WTC11 (cell line): ENCODE measurements at regions not wholly inside any gene's neighbourhood (a gene's known extent, or its start where the extent isn't known, plus 50 kb on each side); places are given as distances from the start of the nearest gene placed in this dataset.

Experiments
- ATAC-seq: fragments of 200-7000 bp; cut with Tn5 transposase; 2 replicates; pipeline ENCODE4 v1.10.0; 2021; ENCODE audit warnings: mild to moderate bottlenecking, moderate library complexity
- CTCF ChIA-PET: fragments of 300-600 bp; sonication (Branson Sonifier 250); formaldehyde crosslinking; loops from one replicate; lab custom pipeline; 2021; ENCODE audit warnings: antibody characterized with exemption; lab: Charles Lee
- POLR2A ChIA-PET: fragments of 350-600 bp; sonication (Branson Sonifier 250); formaldehyde crosslinking; loops from one replicate; lab custom pipeline; 2021; ENCODE audit warnings: antibody characterized with exemption; lab: Charles Lee
- DNase-seq: peaks from one replicate; pipeline ENCODE4 v3.0.0; 2021; ENCODE audit warnings: low spot score
- H3K27ac Mint-ChIP-seq: 2 replicates; pipeline ENCODE4 v1.8.0; 2021; ENCODE audit warnings: mixed read lengths
- H3K27me3 Mint-ChIP-seq: 2 replicates; pipeline ENCODE4 v1.8.0; 2021; ENCODE audit warnings: low read depth, mild to moderate bottlenecking, moderate library complexity, mixed read lengths
- H3K36me3 Mint-ChIP-seq: 2 replicates; pipeline ENCODE4 v1.8.0; 2021; ENCODE audit warnings: mixed read lengths
- H3K4me1 Mint-ChIP-seq: 2 replicates; pipeline ENCODE4 v1.8.0; 2022; ENCODE audit warnings: mixed read lengths
- H3K4me3 Mint-ChIP-seq: 2 replicates; pipeline ENCODE4 v1.8.0; 2021; ENCODE audit warnings: mild to moderate bottlenecking, moderate library complexity, mixed read lengths
- H3K9me3 Mint-ChIP-seq: 2 replicates; pipeline ENCODE4 v1.8.0; 2021; ENCODE audit warnings: mixed read lengths
- ATF1 ChIP-seq: sonication (generic); formaldehyde crosslinking; IDR thresholded peaks from 2 replicates; pipeline ENCODE4 v1.8.1; 2023; ENCODE audit warnings: mild to moderate bottlenecking, moderate library complexity, missing genetic modification reagents
- ERG ChIP-seq: fragments of 250-450 bp; sonication (Bioruptor Pico); IDR thresholded peaks from 2 replicates; pipeline ENCODE4 v1.8.0; 2021; ENCODE audit warnings: mild to moderate bottlenecking
- ETV6 ChIP-seq: sonication (generic); formaldehyde crosslinking; IDR thresholded peaks from 2 replicates; pipeline ENCODE4 v1.8.1; 2022; ENCODE audit warnings: mild to moderate bottlenecking, missing genetic modification reagents
- GRHL2 ChIP-seq: fragments of 250-450 bp; sonication (Bioruptor Pico); IDR thresholded peaks from 2 replicates; pipeline ENCODE4 v1.8.0; 2022; ENCODE audit warnings: mild to moderate bottlenecking, moderate library complexity; ENCODE audit not compliant: insufficient replicate concordance, severe bottlenecking
- HMGXB4 ChIP-seq: sonication (generic); formaldehyde crosslinking; IDR thresholded peaks from 2 replicates; pipeline ENCODE4 v1.8.1; 2023; ENCODE audit warnings: mild to moderate bottlenecking, moderate library complexity, missing genetic modification reagents
- KAT7 ChIP-seq: sonication (generic); formaldehyde crosslinking; IDR thresholded peaks from 2 replicates; pipeline ENCODE4 v1.8.1; 2023; ENCODE audit warnings: missing genetic modification reagents, mild to moderate bottlenecking, borderline replicate concordance
- NFATC4 ChIP-seq: fragments of 250-450 bp; sonication (Bioruptor Pico); IDR thresholded peaks from 2 replicates; pipeline ENCODE4 v1.9.0; 2021; ENCODE audit warnings: mild to moderate bottlenecking
- NFYB ChIP-seq: sonication (generic); formaldehyde crosslinking; conservative IDR thresholded peaks from 2 replicates; pipeline ENCODE4 v1.8.0; 2022; ENCODE audit warnings: low read depth, missing genetic modification reagents
- NR2C2 ChIP-seq: sonication (generic); formaldehyde crosslinking; IDR thresholded peaks from 2 replicates; pipeline ENCODE4 v1.8.0; 2022; ENCODE audit warnings: mild to moderate bottlenecking, missing genetic modification reagents
- OVOL2 ChIP-seq: fragments of 250-450 bp; sonication (Bioruptor Pico); IDR thresholded peaks from 2 replicates; pipeline ENCODE4 v1.9.0; 2021; ENCODE audit warnings: mild to moderate bottlenecking, borderline replicate concordance
- RELA ChIP-seq: sonication (generic); formaldehyde crosslinking; IDR thresholded peaks from 2 replicates; pipeline ENCODE4 v1.8.1; 2022; ENCODE audit warnings: missing genetic modification reagents, mild to moderate bottlenecking, borderline replicate concordance
- RORB ChIP-seq: fragments of 250-450 bp; sonication (Bioruptor Pico); IDR thresholded peaks from 2 replicates; pipeline ENCODE4 v1.9.0; 2021; ENCODE audit warnings: mild to moderate bottlenecking
- SOX15 ChIP-seq: fragments of 250-450 bp; sonication (Bioruptor Pico); IDR thresholded peaks from 2 replicates; pipeline ENCODE4 v1.9.0; 2021; ENCODE audit warnings: mild to moderate bottlenecking
- USF1 ChIP-seq: sonication (generic); formaldehyde crosslinking; IDR thresholded peaks from 2 replicates; pipeline ENCODE4 v1.8.0; 2022; ENCODE audit warnings: mild to moderate bottlenecking, missing genetic modification reagents
- ZNF121 ChIP-seq: sonication (generic); formaldehyde crosslinking; IDR thresholded peaks from 2 replicates; pipeline ENCODE4 v1.8.0; 2023; ENCODE audit warnings: missing genetic modification reagents
- ZNF532 ChIP-seq: fragments of 250-450 bp; sonication (Bioruptor Pico); IDR thresholded peaks from 2 replicates; pipeline ENCODE4 v1.9.0; 2021; ENCODE audit warnings: mild to moderate bottlenecking, borderline replicate concordance
- ZNF671 ChIP-seq: fragments of 250-450 bp; sonication (Bioruptor Pico); IDR thresholded peaks from 2 replicates; pipeline ENCODE4 v1.8.0; 2021; ENCODE audit warnings: mild to moderate bottlenecking
- ZSCAN18 ChIP-seq: fragments of 250-450 bp; sonication (Bioruptor Pico); IDR thresholded peaks from 2 replicates; pipeline ENCODE4 v2.1.2; 2022; ENCODE audit warnings: mild to moderate bottlenecking, moderate library complexity

GRCh38 chr13:34513526-34513925 is 428.5 kb upstream of the NBEA start:
- peaks cover 12% of the 10 kb centered on the region for H3K9me3 Mint-ChIP-seq
- H3K4me3 Mint-ChIP-seq: no peak overlapping the region

GRCh38 chr13:34515201-34515600 is 426.9 kb upstream of the NBEA start:
- TF ChIP-seq ATF1 (CRISPR knock-in tag) (no peak), NFYB (CRISPR knock-in tag) (no peak)
- ChIA-PET POLR2A (no interaction called here), CTCF (no interaction called here)
- no peaks in the 10 kb centered on the region; the same call in 1 of the 2 replicates for H3K27me3 Mint-ChIP-seq
- no peaks in the 10 kb centered on the region for H3K4me1 Mint-ChIP-seq
- ATAC-seq (no peak), DNase-seq (no peak)
- no peak overlapping the region for H3K4me3 Mint-ChIP-seq
- H3K27ac Mint-ChIP-seq: no peak overlapping the region
- H3K36me3 Mint-ChIP-seq: peaks cover 2% of the 10 kb centered on the region; the same call in 1 of the 2 replicates
- H3K9me3 Mint-ChIP-seq: peaks cover 10% of the 10 kb centered on the region

More at GRCh38 chr13:34513526-34513925, 428.5 kb upstream of the NBEA start:
- TF ChIP-seq ERG (CRISPR knock-in tag): no peak
- TF ChIP-seq SOX15: no peak
- no peaks in the 10 kb centered on the region; the same call in 1 of the 2 replicates for H3K27me3 Mint-ChIP-seq
- ChIA-PET CTCF (no interaction called here), POLR2A (no interaction called here)
- no peaks in the 10 kb centered on the region for H3K4me1 Mint-ChIP-seq
- H3K36me3 Mint-ChIP-seq: peaks cover 2% of the 10 kb centered on the region; the same call in 1 of the 2 replicates
- DNase-seq (no peak), ATAC-seq (no peak)
- no peak overlapping the region for H3K27ac Mint-ChIP-seq

GRCh38 chr13:34521171-34521570 is 420.9 kb upstream of the NBEA start:
- Mint-ChIP-seq H3K9me3 (no peaks in the 10 kb centered on the region), H3K4me1 (no peaks in the 10 kb centered on the region), H3K27me3 (no peaks in the 10 kb centered on the region), H3K36me3 (no peaks in the 10 kb centered on the region), H3K4me3 (no peak overlapping the region), H3K27ac (no peak overlapping the region)
- ATAC-seq (no peak), DNase-seq (no peak)
- POLR2A ChIA-PET: interaction anchor here (0.6 kb wide), 1 partner anchor 66 kb away, joined by 3 read pairs; no protein-coding TSS in a partner anchor
- CTCF ChIA-PET: no interaction called here
- no peak for TF ChIP-seq GRHL2
- no peak for TF ChIP-seq NFATC4 (CRISPR knock-in tag)
- no peak for TF ChIP-seq USF1
- TF ChIP-seq OVOL2 (CRISPR knock-in tag): no peak
- no peak for TF ChIP-seq RORB
- no peak for TF ChIP-seq RELA (CRISPR knock-in tag)
- TF ChIP-seq KAT7 (CRISPR knock-in tag): no peak
- no peak for TF ChIP-seq NR2C2 (CRISPR knock-in tag)
- no peak for TF ChIP-seq ZNF121
- no peak for TF ChIP-seq ZNF671 (CRISPR knock-in tag)
- TF ChIP-seq ZNF532 (CRISPR knock-in tag): no peak

GRCh38 chr13:34522808-34523207 is 419.3 kb upstream of the NBEA start:
- no peaks in the 10 kb centered on the region for H3K4me1 Mint-ChIP-seq
- H3K4me3 Mint-ChIP-seq: no peak overlapping the region
- H3K36me3 Mint-ChIP-seq: no peaks in the 10 kb centered on the region
- no peaks in the 10 kb centered on the region for H3K27me3 Mint-ChIP-seq
- no peak overlapping the region for H3K27ac Mint-ChIP-seq
- POLR2A ChIA-PET: no interaction called here
- CTCF ChIA-PET: no interaction called here
- no peak for DNase-seq
- ATAC-seq: no peak
- H3K9me3 Mint-ChIP-seq: no peaks in the 10 kb centered on the region
- TF ChIP-seq USF1 (no peak), HMGXB4 (CRISPR knock-in tag) (no peak), SOX15 (no peak), ETV6 (CRISPR knock-in tag) (no peak), ZSCAN18 (CRISPR knock-in tag) (no peak)
